SIG-M5 treated with dmso at 0.1 percent for 504 hours (cell line): ENCODE measurements at regions not wholly inside any gene's neighbourhood (a gene's known extent, or its start where the extent isn't known, plus 50 kb on each side); places are given as distances from the start of the nearest gene placed in this dataset.
"Not testable (repeated sequence)": the region's sequence is repeated elsewhere in the genome, so short reads cannot be mapped to it uniquely, and the experiment has no call there.

Experiments used
- DNase-seq: peaks from one replicate; lab custom pipeline; 2025; ENCODE audit not compliant: unreplicated experiment; lab: John Stamatoyannopoulos, UW

DNA sequence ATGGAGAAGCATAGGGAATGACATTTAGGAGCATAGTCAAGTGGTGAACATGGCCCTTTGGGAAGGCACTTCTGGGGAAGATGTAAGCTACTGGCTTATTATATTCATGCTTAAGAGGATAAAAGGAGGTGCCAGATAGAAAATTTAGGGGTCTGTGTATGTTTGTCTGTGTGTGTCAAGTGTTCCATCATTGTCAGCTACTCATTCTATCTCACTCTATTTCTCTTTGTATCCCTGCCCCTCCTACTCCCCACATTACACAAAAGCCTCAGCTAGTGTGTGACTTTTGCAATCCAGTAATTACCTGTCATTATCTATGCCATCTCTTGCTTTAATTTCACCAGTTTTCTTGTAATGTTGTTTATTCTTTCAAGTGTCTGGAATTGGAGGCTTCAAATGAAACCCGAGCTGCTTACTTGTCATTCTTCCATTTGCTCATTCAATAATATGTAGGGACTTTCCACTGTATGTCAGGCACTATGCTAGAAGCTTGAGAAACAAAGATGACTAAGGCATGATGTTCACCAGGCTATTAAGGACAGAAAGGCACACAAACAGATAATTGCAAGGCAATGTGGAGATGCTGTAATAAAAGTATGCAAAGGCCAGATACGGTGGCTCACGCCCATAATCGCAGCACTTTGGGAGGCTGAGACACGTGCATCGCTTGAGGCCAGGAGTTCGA lies 229.8 kb upstream of the TEX13C start:
- no peak for DNase-seq

DNA sequence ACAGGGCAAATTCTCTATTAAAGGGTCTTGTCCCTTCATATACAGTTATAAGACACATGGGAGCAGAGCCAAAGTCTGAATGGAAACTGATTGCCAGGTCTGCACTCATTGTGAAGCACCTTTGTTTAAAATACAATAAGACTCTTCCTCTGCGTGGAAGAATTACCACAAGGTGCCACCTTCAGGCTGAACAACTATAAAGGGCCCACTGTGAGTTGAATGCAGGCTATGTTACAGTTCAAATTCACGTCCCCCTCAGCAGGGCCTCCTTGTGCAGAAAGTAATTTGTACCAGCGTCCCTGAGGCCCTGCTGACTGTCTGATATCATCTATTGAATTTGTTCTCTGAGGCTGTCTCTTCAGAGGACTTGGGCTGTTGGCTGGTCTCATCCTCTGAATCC lies 225.8 kb upstream of the TEX13C start:
- DNase-seq = no peak

DNA sequence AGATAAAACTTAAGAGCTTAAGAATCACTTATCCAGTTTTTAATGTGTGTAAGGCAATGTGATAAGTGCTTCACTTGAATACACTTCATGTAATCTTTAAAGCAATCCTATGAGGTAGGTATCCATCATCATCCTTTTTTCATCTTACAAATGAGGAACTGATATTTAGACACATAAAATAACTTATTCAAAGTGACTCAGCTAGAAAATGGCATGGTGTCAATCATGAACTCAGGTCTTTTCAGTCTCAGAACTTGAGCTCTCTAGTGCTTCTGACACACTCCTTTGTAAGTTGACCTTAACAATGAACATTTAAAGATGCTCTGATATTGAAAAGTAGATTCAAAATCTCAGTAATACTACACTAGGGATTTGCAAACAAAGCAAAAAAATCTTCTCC lies 224.8 kb upstream of the TEX13C start:
- no peak for DNase-seq

DNA sequence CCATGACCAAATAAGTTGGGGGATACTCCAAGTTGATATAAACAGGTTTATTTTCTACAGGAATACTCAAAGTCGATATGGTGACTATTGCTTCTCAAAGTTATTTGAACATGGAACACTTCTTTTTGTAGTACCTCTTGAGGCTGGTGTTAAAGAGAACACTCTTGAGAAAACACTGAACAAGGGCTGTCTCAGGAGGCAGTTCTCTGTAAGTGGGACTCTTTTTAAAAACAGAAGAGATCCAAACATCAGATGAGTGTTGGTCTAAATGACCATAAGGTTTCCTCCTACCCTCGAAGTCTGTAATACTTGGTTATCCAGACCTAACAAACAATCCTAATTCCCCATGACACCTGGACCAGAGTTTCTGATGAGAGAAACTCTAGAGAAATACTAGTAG lies 223.2 kb upstream of the TEX13C start:
- DNase-seq = no peak

DNA sequence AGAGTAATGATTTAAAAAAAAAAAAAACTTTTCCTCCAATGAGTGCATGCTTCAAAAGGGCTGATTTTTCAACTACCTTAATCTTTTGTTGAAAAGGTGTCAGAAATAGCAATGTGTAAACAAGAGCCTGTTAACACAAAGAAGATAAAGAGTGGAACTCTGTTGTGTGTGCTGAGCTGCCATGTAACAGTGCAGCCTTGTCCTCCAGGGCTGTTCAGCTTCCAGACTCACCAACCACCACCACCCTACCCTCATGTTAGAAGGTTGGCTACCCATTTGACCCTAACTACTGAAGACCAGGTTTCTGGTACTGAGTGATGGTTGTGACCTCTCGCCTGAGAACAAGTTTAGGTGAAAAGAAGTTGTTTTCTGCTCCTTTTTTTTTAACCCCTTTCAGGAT lies 222.8 kb upstream of the TEX13C start:
- DNase-seq = no peak

DNA sequence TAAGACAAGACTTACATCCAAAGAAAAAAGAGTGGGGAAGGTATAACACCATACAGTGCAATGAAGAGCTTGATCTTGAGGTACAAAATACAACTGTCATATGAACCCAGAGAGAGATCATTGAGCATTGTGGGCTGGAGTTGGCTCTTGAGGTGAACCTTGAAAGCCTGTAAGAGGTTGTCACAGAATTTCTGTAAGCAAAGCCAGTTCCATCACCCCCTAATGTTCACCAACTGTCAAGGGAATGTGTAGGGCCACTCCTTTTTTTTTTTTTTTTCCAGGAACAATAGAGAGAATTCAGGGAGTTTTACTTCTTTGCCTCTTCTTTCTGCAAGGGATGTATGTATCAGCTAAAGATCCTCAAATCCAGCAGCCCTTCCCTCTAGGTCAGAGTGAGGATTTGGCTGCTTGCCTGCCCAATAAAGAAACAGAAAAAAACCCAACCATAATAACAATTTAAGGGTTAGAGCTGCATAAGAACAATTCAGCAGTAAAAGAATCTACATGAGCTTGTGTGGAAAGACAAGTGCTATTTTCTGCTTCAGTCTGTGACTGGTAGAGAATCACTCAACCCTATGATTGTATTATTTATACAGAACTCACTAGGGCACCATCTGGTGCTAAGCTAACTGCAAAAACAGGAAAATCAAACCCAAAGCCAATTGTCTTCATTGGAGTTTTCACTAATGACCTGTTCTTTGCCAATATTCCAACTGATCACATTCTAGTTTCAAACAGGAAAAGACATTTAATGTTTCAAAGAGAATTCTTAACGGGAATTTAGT lies 217.5 kb upstream of the TEX13C start:
- DNase-seq = no peak

DNA sequence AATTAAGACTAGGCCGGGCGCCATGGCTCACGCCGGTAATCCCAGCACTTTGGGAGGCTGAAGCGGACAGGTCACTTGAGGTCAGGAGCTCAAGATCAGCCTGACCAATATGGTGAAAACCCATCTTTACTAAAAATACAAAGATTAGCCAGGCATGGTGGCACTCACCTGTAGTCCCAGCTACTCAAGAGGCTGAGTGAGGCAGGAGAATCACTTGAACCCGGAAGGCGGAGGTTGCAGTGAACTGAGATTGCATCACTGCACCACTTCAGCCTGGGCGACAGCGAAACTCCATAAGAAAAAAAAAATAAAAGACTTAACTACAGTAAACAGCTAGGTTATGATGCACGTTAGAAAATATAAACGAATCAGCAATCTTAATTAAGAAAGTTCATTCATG lies 216.0 kb upstream of the TEX13C start:
- no peak for DNase-seq

DNA sequence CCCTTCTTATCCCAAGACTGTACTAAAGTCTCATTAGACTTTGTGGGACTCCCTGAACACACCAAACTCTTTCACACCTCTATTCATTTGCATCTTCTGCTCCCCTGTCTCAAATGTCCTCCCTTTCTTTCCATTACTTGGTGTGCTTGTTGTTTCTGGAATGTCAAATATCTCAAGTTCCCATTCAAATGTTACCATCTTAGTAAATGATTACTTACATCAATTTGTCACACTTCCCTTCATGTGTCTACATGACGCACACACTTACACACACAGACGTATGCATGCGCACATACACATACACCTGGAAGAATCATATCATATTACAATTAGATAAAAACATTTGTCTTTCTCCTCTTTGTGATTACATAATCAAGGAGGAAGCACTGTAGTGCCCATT lies 210.8 kb upstream of the TEX13C start:
- no peak for DNase-seq

DNA sequence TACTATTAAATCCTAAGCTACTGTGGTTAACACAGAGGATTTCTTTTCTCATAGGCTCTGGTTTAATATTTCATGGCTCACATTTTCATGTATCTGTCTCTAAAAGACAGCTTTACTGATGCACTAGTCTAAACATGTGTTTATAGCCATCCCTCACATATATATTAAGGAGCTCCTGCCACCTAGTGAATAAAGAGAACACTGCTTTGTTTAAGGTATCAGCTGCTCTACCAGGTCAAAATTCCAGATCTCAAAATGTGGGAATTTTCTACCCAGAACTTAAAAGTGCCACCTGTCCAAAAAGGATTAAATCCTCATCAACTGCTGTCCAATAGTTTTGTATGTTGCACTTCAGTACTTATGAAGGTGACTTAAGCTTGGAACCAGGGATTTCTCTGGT lies 188.5 kb upstream of the TEX13C start:
- DNase-seq = peak; percentile 25

DNA sequence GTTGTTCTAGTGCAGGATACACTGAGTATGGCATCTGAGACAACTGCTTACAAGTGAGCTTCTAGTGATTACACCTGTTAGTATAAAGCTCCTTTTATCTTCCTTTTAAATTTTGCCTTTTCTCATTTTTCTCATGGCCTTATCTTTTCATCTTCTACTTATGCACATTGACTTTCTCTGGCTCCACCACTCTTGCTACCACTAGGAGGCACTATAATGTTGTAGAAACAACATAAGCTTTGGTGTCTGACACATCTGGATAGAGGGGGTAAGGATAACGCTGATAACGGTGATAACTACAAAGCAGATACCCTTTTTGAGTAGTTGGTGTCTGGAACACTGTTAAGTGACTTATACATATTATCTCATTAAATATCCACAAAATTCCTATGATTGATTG lies 187.4 kb upstream of the TEX13C start:
- DNase-seq = peak; percentile 30

DNA sequence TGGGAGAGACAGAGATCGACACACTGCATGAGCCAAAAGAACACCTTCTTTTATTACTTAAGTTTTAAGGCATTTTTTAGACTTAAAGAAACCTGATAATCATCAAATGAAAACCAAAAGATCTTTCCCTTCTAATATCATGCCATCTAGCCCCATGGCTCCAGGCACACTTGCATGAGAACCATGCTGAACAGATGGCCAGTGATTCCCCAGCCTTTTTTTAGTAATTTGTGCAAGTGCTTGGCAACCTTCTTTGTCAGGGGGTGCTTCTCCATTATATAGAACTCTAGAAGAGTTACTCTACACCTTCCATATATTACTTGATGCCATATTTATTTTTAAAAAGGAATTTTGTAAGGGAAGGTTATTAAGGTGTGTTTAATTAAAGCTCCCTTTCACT lies 182.2 kb upstream of the TEX13C start:
- DNase-seq = no peak

DNA sequence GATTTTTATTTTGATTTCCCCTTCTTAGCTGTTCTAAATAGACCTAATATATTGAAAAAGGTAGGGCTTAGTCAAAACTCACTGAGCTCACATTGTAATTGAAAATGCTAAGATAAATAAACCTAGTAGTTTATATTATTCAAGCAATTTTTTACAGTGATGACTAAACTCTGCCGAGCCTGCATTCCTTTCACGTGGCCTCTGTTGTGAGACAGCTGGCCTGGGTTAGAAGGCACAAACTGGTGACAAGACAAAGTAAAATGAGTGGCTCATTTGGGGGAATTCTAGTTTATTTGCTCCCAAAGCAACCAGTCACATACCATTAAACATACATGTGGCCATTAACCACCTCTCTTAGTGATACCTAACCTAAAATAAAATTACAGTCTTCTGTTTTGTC lies 169.4 kb upstream of the TEX13C start:
- DNase-seq = no peak

DNA sequence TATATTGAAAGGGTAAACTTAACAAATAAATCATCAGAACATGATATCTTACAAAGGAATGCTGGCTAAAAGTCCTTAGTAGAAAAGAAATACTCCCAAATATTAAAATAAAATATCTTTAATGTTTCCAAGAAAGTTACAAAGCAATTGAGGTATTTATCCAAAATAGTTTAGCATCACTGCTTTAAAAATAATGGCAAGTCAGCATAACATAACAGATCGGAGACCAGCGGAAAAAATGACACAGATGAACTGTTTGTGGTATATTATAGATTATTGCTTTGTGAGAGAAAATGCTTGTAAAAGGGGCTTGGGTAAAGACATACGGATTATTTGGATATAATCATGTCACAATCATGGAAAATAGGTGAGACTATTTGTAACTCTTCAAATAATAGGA lies 168.5 kb upstream of the TEX13C start:
- no peak for DNase-seq

DNA sequence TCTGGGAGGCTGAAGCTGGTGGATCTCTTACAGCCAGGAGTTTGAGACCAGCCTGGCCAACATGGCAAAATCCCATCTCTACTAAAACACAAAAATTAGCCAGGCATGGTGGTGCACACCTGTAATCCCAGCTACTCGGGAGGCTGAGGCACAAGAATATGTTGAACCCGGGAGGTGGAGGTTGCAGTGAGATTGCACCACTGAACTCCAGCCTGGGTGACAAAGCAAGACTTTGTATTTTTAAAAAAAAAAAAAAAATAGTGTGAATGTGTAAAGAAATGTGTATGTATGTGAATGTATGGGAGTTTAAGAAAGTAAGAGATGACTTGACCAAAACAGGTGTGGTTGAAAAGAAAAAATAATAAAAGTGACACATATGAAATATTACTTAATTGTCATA lies 167.7 kb upstream of the TEX13C start:
- no peak for DNase-seq

DNA sequence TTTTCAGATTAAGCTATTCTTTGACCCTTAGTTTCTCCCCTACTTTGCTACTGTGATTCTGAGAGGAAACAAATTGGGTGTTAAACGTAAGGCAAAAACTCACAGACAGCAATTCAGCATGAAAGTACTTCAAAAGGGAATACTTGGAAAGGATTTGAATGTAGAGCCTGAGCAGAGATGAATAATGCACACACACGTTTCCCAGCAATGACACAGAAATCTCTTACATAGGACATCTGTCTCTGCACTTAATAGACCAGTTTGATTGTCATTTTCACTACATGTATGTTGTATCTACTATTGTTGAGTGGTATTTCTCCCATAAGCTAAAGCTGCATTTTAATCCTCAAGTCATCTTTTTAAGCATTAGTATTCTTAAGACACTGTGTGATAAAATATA lies 166.1 kb upstream of the TEX13C start:
- DNase-seq = no peak

DNA sequence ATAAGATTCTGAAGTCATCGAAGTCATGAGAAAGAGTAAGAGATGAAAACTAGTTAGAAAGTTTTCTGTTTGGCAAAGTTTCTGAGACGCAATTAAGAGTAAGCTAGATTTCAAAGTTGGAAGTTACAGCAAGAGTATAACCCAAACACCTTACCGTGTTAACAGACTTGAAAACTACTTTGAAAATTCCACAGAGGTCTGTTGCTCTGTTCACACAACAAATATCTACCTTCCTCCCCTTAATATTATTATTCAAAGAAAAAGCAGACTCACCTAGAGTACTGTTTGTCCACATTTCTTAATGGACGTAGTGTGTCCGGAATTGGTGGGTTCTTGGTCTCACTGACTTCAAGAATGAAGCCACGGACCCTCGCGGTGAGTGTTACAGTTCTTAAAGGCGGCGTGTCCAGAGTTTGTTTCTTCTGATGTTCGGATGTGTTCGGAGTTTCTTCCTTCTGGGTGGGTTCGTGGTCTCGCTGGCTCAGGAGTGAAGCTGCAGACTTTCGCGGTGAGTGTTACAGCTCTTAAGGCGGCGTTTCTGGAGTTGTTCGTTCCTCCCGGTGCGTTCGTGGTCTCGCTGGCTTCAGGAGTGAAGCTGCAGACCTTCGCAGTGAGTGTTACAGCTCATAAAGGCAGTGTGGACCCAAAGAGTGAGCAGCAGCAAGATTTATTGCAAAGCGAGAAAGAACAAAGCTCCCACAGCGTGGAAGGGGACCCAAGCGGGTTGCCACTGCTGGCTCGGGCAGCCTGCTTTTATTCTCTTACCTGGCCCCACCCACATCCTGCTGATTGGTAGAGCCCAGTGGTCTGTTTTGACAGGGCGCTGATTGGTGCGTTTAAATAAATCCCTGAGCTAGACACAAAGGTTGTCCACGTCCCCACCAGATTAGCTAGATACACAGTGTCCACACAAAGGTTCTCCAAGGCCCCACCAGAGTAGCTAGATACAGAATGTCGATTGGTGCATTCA lies 165.1 kb upstream of the TEX13C start:
- DNase-seq = not testable (repeated sequence)

DNA sequence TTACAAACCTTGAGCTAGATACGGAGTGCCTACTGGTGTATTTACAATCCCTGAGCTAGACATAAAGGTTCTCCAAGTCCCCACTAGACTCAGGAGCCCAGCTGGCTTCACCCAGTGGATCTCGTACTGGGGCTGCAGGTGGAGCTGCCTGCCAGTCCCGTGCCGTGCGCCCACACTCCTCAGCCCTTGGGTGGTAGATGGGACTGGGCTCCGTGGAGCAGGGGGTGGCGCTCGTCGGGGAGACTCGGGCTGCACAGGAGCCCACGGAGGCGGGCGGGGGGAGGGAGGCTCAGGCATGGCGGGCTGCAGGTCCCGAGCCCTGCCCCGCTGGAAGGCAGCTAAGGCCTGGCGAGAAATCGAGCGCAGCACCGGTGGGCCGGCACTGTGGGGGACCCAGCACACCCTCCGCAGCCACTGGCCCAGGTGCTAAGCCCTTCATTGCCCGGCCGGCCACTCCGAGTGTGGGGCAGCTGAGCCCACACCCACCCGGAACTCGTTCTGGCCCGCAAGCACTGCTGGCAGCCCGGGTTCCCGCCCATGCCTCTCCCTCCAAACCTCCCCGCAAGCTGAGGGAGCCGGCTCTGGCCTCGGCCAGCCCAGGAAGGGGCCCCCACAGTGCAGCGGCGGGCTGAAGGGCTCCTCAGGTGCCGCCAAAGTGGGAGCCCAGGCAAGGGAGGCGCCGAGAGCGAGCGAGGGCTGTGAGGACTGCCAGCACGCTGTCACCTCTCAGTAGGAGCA lies 164.2 kb upstream of the TEX13C start:
- not testable (repeated sequence) for DNase-seq

DNA sequence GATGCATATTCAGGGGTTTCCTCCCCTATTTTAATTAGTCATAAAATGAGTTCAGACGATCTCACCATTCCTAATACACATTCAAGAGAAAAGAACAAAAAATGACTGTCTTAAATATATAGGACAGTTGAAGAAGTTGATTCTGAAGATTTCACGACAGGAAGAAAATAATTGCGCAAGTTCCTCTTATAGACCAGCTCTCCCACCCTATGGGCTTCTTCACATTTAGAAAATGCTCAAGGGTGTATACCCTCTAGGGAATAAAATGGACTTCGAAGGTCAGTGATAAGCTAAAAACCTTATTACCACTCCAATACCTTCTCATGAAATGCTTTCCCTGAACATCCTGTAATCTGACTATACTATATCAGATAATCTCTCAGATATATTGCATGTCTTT lies 149.2 kb upstream of the TEX13C start:
- DNase-seq = no peak

DNA sequence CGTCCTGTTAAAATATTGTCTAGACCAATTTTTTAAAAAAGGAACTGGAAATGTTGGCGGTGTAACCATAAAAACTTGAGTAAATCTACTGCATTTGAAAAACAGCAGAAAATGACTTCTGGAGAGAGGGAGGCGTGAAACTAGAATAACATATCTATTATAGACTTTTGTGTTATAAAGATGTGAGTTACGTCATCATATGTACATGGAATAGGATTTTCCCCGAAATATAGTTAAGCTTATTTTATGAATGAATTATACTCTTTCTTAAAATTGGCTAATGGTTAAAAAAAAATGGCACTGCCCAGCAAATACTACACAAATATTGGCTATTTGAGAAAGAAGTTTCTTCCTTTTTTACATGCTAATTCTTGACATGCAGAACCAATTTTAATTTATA lies 147.1 kb upstream of the TEX13C start:
- no peak for DNase-seq

DNA sequence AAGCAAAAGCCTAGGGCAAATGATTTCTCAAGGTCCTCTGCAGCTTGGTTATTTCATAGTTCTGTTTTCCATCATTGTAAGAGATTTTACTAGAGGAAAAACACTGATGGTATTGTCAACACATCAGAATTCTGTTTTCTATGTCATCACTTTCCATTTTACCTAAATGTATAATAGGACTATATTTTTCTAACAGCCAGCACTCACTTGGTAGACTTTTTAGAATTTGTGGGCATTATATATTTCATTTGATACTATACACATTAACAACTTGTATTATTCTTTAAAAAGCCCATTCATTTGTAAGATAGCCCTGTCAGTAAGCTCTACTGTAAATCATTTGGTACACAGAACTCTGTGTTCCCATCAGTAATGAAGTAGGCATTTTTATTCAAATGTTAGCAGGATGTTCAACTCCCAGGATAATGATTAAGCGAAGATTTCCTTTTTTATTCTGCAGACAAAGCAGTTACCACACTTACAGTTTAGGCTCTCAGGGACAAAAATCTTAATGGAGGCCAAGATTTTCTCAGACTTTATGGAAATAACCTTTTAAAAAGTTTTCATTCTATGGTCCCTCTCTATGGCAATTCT lies 143.6 kb upstream of the TEX13C start:
- DNase-seq = no peak

DNA sequence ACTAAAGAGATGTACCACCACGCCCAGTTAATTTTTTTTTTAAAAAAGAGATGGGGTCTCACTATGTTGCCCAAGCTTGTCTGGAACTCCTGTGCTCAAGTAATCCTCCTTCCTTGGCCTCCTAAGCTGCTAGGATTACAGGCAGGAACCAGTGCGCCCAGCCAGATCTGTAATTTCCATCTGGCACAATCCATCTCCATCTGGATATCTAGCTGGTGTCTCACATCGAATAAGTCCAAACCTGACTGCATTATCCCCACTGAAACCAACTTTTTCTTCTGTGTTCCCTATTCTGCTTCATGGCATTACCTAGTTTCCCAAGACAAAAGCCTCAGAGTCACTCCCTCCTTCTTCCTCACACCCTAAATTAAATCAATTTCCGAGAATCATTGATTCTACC lies 125.8 kb upstream of the TEX13C start:
- DNase-seq = no peak
